K562 (cell line): ENCODE measurements at regions not wholly inside any gene's neighbourhood (a gene's known extent, or its start where the extent isn't known, plus 50 kb on each side); places are given as distances from the start of the nearest gene placed in this dataset.

ENCODE experiments used
- AFF4 ChIP-seq: sonication (generic); formaldehyde crosslinking; IDR thresholded peaks from 2 replicates; pipeline ENCODE4 v1.8.0; 2023; ENCODE audit warnings: mild to moderate bottlenecking, missing genetic modification reagents
- ARID1B ChIP-seq: fragments of 450-650 bp; IDR thresholded peaks from 2 replicates; pipeline ENCODE4 v1.6.1; 2016; ENCODE audit warnings: antibody characterized with exemption, mild to moderate bottlenecking, inconsistent platforms
- BRCA1 ChIP-seq, 2 experiments: fragments of 450-650 bp in 1 of 2; sonication (generic) in 1 of 2; formaldehyde crosslinking in 1 of 2; IDR thresholded peaks; 2 replicates each; pipeline versions ENCODE4 v1.5.0 to v1.6.1; 2017 to 2020; ENCODE audit warnings: mild to moderate bottlenecking in 1 of 2, missing genetic modification reagents in 1 of 2
- CBFB ChIP-seq: sonication (generic); formaldehyde crosslinking; IDR thresholded peaks from 2 replicates; pipeline ENCODE4 v1.4.0; 2020; ENCODE audit warnings: mild to moderate bottlenecking, missing genetic modification reagents
- ETS2 ChIP-seq: IDR thresholded peaks from 2 replicates; pipeline ENCODE4 v1.6.1; 2016; ENCODE audit warnings: borderline replicate concordance, missing genetic modification characterization, mild to moderate bottlenecking, moderate library complexity, missing compliant biosample characterization; ENCODE audit not compliant: poor library complexity, severe bottlenecking
- HCFC1 ChIP-seq: IDR thresholded peaks from 2 replicates; pipeline ENCODE4 v1.6.1; 2012; ENCODE audit warnings: low read depth, low read length, improper control_type of control experiment
- HIVEP1 ChIP-seq: fragments of 250-450 bp; sonication (Bioruptor Pico); IDR thresholded peaks from 2 replicates; pipeline ENCODE4 v1.4.0; 2020; ENCODE audit warnings: mild to moderate bottlenecking
- ID3 ChIP-seq, 2 experiments: fragments of 250-450 bp in 1 of 2; fragments of 450-650 bp in 1 of 2; sonication (Bioruptor Pico) in 1 of 2; IDR thresholded peaks; 2 replicates each; pipeline versions ENCODE4 v1.6.1 to v1.8.0; 2016 to 2021; ENCODE audit warnings: mild to moderate bottlenecking in 2 of 2, moderate library complexity in 2 of 2, missing compliant biosample characterization in 1 of 2, missing genetic modification characterization in 1 of 2
- NBN ChIP-seq: fragments of 450-650 bp; IDR thresholded peaks from 2 replicates; pipeline ENCODE4 v1.6.1; 2016; ENCODE audit warnings: low read depth, mild to moderate bottlenecking
- NR1H2 ChIP-seq: sonication (generic); formaldehyde crosslinking; IDR thresholded peaks from 2 replicates; pipeline ENCODE4 v1.4.0; 2020; ENCODE audit warnings: mild to moderate bottlenecking, missing genetic modification reagents
- SAFB ChIP-seq: fragments of 200-400 bp; formaldehyde crosslinking; IDR thresholded peaks from 2 replicates; pipeline ENCODE4 v1.6.1; 2017; ENCODE audit warnings: low read depth, low read length, borderline replicate concordance
- SRSF1 ChIP-seq: fragments of 200-400 bp; formaldehyde crosslinking; IDR thresholded peaks from 2 replicates; pipeline ENCODE4 v1.6.1; 2017; ENCODE audit warnings: mild to moderate bottlenecking, low read depth, low read length, moderate library complexity
- SRSF3 ChIP-seq: fragments of 200-400 bp; formaldehyde crosslinking; IDR thresholded peaks from 2 replicates; pipeline ENCODE4 v1.6.1; 2016; ENCODE audit warnings: mild to moderate bottlenecking, low read length, moderate library complexity; ENCODE audit not compliant: insufficient read depth
- ZFP1 ChIP-seq: fragments of 450-650 bp; formaldehyde crosslinking; IDR thresholded peaks from 2 replicates; pipeline ENCODE4 v1.4.0; 2020; ENCODE audit warnings: mild to moderate bottlenecking, mixed read lengths
- ZNF518B ChIP-seq: fragments of 250-450 bp; sonication (Bioruptor Pico); IDR thresholded peaks from 2 replicates; pipeline ENCODE4 v1.5.0; 2021; ENCODE audit warnings: mild to moderate bottlenecking, moderate library complexity
- ZNF644 ChIP-seq: fragments of 200-800 bp; sonication (Bioruptor generic); IDR thresholded peaks from 2 replicates; pipeline ENCODE4 v1.6.1; 2016; ENCODE audit warnings: low read depth, missing genetic modification characterization, missing compliant biosample characterization

GRCh38 chr1:61013189-61013945 is 69.0 kb upstream of the NFIA start (continued):
- TF ChIP-seq ID3 (CRISPR knock-in tag; IDR thresholded peaks at IDR 0.05), result no peak
- TF ChIP-seq ID3 (tag; IDR thresholded peaks at IDR 0.05), result peak; percentile 77; the same call in 1 of the 2 replicates
- no peak for TF ChIP-seq SRSF3
- peak; percentile 91; the same call in 1 of the 2 replicates for TF ChIP-seq ZNF644 (tag)
- no peak for TF ChIP-seq ZFP1
- TF ChIP-seq AFF4 (CRISPR knock-in tag), result 0 out of 2 replicates have a peak, but pooled peaks have one; percentile 34
- no peak for TF ChIP-seq BRCA1 (IDR thresholded peaks at IDR 0.05)
- TF ChIP-seq BRCA1 (CRISPR knock-in tag; IDR thresholded peaks at IDR 0.05), result no peak
- peak; percentile 88 for TF ChIP-seq NBN
- TF ChIP-seq SAFB, result no peak
- TF ChIP-seq NR1H2 (CRISPR knock-in tag), result no peak
- TF ChIP-seq ARID1B, result peak; percentile 99
- TF ChIP-seq HIVEP1 (CRISPR knock-in tag), result no peak
- TF ChIP-seq SRSF1, result no peak
- 0 out of 2 replicates have a peak, but pooled peaks have one; percentile 12 for TF ChIP-seq HCFC1
- TF ChIP-seq ZNF518B (CRISPR knock-in tag), result no peak
- TF ChIP-seq CBFB (CRISPR knock-in tag), result no peak
- no peak for TF ChIP-seq ETS2 (tag)
